ENCODE measurements at regions not wholly inside any gene's neighbourhood (a gene's known extent, or its start where the extent isn't known, plus 50 kb on each side); places are given as distances from the start of the nearest gene placed in this dataset.

DNA sequence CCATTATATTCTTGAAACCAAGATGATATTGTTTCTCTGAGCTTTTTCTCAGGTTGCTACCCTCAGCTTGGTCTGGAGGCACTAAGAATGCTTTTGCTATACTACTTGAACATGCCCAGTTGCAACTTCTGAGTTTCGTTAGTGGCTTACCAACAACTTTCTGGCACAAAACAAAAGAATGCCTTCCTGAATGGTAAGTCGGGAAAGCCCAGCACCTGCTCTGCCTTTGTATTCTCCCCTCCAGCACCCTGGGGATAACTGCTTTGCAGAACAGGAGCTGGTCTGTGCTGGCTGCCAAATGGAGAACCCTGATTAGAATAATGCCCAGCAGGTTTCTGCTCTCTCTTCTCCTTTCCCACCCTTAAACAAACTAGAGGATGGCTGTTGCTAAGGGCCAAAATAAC lies 149.3 kb downstream of the TGFB2 start:
- CTCF ChIA-PET: no interaction called here
- peaks cover 71% of the 10 kb centered on the region for H3K4me1 Mint-ChIP-seq (ENCODE audit: low read depth, unreplicated experiment)
- no peaks in the 10 kb centered on the region for H3K36me3 Mint-ChIP-seq (ENCODE audit: insufficient read depth, unreplicated experiment)

DNA sequence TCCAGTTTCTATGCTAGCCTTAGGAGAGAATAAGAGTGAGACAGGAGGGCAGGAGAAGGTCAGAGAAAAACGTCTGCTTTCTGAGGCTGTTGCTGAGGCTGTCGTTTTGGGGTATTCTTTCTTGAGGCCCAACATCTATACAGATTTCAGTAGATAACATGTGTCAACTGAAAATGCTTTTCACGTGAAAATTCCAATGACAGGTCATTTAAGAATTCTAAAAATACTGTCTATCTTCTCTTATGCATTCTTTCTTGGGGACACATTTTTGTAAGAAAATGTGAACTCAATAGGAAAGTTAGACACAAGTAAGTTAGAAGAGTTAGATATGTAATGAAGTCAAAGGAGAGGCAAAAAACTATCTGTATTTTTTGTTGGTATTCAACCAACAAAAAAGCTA lies 150.8 kb downstream of the TGFB2 start:
- Mint-ChIP-seq H3K27ac (ENCODE audit: unreplicated experiment) (peak overlapping the region; percentile 53), H3K27me3 (ENCODE audit: unreplicated experiment) (no peaks in the 10 kb centered on the region), H3K4me3 (ENCODE audit: low read depth, unreplicated experiment) (no peak overlapping the region), H3K4me1 (ENCODE audit: low read depth, unreplicated experiment) (peaks cover 65% of the 10 kb centered on the region), H3K9me3 (ENCODE audit: low read depth, unreplicated experiment) (peaks cover 4% of the 10 kb centered on the region), H3K36me3 (ENCODE audit: insufficient read depth, unreplicated experiment) (no peaks in the 10 kb centered on the region)
- BruUV-seq (replicated peaks): no TSS peak
- intact Hi-C loops (cut with micrococcal nuclease; ENCODE audit: unreplicated experiment): loop anchor here (5.0 kb wide), 1 partner anchor 51 kb away; no protein-coding TSS in a partner anchor
- CTCF ChIA-PET: no interaction called here
- DNase-seq: no peak
- TF ChIP-seq, protein P1, sequence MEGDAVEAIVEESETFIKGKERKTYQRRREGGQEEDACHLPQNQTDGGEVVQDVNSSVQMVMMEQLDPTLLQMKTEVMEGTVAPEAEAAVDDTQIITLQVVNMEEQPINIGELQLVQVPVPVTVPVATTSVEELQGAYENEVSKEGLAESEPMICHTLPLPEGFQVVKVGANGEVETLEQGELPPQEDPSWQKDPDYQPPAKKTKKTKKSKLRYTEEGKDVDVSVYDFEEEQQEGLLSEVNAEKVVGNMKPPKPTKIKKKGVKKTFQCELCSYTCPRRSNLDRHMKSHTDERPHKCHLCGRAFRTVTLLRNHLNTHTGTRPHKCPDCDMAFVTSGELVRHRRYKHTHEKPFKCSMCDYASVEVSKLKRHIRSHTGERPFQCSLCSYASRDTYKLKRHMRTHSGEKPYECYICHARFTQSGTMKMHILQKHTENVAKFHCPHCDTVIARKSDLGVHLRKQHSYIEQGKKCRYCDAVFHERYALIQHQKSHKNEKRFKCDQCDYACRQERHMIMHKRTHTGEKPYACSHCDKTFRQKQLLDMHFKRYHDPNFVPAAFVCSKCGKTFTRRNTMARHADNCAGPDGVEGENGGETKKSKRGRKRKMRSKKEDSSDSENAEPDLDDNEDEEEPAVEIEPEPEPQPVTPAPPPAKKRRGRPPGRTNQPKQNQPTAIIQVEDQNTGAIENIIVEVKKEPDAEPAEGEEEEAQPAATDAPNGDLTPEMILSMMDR (IDR thresholded peaks at IDR 0.05; ENCODE audit: unreplicated experiment): no peak

More for the DNA sequence above, 149.3 kb downstream of the TGFB2 start:
- H3K27ac Mint-ChIP-seq (ENCODE audit: unreplicated experiment): no peak overlapping the region
- H3K4me3 Mint-ChIP-seq (ENCODE audit: low read depth, unreplicated experiment): no peak overlapping the region
- TF ChIP-seq, protein P1 (IDR thresholded peaks at IDR 0.05; ENCODE audit: unreplicated experiment): no peak
- H3K9me3 Mint-ChIP-seq (ENCODE audit: low read depth, unreplicated experiment): peaks cover 4% of the 10 kb centered on the region
- DNase-seq: no peak
- no peaks in the 10 kb centered on the region for H3K27me3 Mint-ChIP-seq (ENCODE audit: unreplicated experiment)
- intact Hi-C loops (cut with micrococcal nuclease; ENCODE audit: unreplicated experiment): no loop called here
- BruUV-seq (replicated peaks): no TSS peak

DNA sequence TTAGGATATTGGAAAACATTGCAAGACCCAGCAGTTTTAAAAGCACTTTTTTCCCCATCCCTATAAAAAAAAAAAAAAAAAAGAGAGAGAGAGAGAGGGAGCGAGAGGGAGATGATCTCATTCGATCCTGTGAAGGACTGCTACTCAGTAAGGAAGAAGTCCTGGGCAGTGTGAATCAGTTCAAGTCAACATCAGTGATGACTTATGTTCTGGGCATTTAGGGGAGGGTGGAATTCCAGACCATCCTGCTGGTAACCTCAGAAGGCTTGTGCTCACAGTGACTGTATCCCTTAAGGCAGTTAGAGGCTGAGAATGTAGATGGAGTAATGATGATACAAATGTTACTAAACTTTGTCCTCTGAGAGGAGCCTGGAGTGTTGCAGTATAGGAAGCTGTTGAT lies 151.4 kb downstream of the TGFB2 start:
- no TSS peak for BruUV-seq (replicated peaks)
- Mint-ChIP-seq H3K27me3 (ENCODE audit: unreplicated experiment) (no peaks in the 10 kb centered on the region), H3K4me1 (ENCODE audit: low read depth, unreplicated experiment) (peaks cover 64% of the 10 kb centered on the region), H3K9me3 (ENCODE audit: low read depth, unreplicated experiment) (peaks cover 4% of the 10 kb centered on the region), H3K4me3 (ENCODE audit: low read depth, unreplicated experiment) (no peak overlapping the region), H3K36me3 (ENCODE audit: insufficient read depth, unreplicated experiment) (no peaks in the 10 kb centered on the region), H3K27ac (ENCODE audit: unreplicated experiment) (peak overlapping the region; percentile 53)
- intact Hi-C loops (cut with micrococcal nuclease; ENCODE audit: unreplicated experiment): loop anchor here (5.0 kb wide), 1 partner anchor 51 kb away; no protein-coding TSS in a partner anchor
- DNase-seq: peak; percentile 73
- TF ChIP-seq, protein P1 (IDR thresholded peaks at IDR 0.05; ENCODE audit: unreplicated experiment): no peak
- CTCF ChIA-PET: interaction anchor here (1.2 kb wide), 1 partner anchor 17 kb away, joined by 3 read pairs; no protein-coding TSS in a partner anchor

DNA sequence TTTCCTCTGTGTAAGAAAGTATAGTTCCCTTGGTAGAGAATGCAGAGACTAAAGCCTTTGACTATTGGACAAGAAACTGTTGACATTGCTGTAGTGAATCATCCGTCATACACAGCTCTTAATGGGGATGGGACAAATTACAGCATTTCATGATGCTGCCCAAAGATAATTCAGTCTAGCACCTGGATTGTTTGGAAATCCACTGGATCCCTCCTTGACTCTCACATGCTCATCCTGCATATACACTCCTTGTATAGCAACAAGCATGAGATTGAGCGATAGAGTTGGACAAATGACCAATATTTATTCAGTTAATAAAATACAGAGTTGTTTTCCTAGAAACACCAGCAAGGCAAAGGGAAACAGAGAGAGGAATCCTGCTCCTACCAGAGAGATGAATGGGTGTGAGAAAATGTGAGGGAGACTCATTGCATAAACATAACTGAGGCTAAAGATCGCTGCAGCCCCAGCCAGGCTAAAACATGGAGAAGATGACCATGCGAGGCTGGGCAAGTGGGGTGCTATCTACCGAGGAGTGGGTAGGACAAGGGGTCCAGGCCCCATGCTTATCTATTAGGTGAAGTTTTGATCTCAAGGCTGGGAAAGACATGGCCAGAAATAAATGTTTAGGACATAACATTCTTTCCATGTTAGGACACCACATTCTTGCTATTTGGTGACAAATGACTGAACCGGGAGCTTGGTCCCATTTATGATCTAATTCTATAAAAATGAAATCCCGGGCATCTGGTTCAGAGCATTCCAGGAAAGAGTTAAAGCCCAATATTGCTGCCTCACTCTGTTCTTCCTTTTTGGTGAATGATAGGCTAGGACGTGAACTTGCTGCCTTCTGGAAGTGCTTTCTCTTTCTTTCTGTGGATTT lies 153.2 kb downstream of the TGFB2 start:
- no peaks in the 10 kb centered on the region for H3K36me3 Mint-ChIP-seq (ENCODE audit: insufficient read depth, unreplicated experiment)
- CTCF ChIA-PET: interaction anchor here (0.6 to 2.7 kb wide), 6 partner anchors 11 to 208 kb away, joined by 3 to 6 read pairs (median 4); no protein-coding TSS in a partner anchor
- intact Hi-C loops (cut with micrococcal nuclease; ENCODE audit: unreplicated experiment): loop anchor here (5.0 kb wide), 1 partner anchor 49 kb away; no protein-coding TSS in a partner anchor
- no peak for DNase-seq
- BruUV-seq (replicated peaks): no TSS peak
- H3K27ac Mint-ChIP-seq (ENCODE audit: unreplicated experiment): peak overlapping the region; percentile 95
- TF ChIP-seq, protein P1 (IDR thresholded peaks at IDR 0.05; ENCODE audit: unreplicated experiment): no peak
- no peaks in the 10 kb centered on the region for H3K9me3 Mint-ChIP-seq (ENCODE audit: low read depth, unreplicated experiment)
- peak overlapping the region; percentile 62 for H3K4me3 Mint-ChIP-seq (ENCODE audit: low read depth, unreplicated experiment)
- no peaks in the 10 kb centered on the region for H3K27me3 Mint-ChIP-seq (ENCODE audit: unreplicated experiment)
- H3K4me1 Mint-ChIP-seq (ENCODE audit: low read depth, unreplicated experiment): peaks cover 50% of the 10 kb centered on the region
